HL-60 (cell line): ENCODE measurements at regions not wholly inside any gene's neighbourhood (a gene's known extent, or its start where the extent isn't known, plus 50 kb on each side); places are given as distances from the start of the nearest gene placed in this dataset.

ENCODE experiments used
- DNase-seq, 2 experiments: peaks; one replicate each; pipeline ENCODE4 v3.0.0-alpha.2; 2010 to 2020; ENCODE audit warnings: low read depth in 1 of 2, low spot score in 1 of 2
- H3K27ac ChIP-seq: fragments of 250-450 bp; sonication (Bioruptor Pico); replicated peaks from 2 replicates; pipeline ENCODE4 v1.5.1; 2020; ENCODE audit warnings: mild to moderate bottlenecking, moderate library complexity
- H3K27me3 ChIP-seq: fragments of 250-450 bp; sonication (Bioruptor Pico); 2 replicates; pipeline ENCODE4 v1.5.1; 2021; ENCODE audit warnings: mild to moderate bottlenecking, moderate library complexity; ENCODE audit not compliant: insufficient read depth, poor library complexity, severe bottlenecking
- H3K4me3 ChIP-seq: replicated peaks from 2 replicates; pipeline ENCODE4 v1.5.1; 2011; ENCODE audit warnings: mild to moderate bottlenecking, control low read depth, low read length; ENCODE audit not compliant: insufficient read depth
- GABPA ChIP-seq: IDR thresholded peaks from 2 replicates; pipeline ENCODE4 v1.6.1; 2012; ENCODE audit warnings: low read depth
- POLR2AphosphoS5 ChIP-seq: IDR thresholded peaks from 2 replicates; pipeline ENCODE4 v1.6.1; 2012; ENCODE audit warnings: low read depth
- SPI1 ChIP-seq: IDR thresholded peaks from 2 replicates; pipeline ENCODE4 v1.6.1; 2012; ENCODE audit warnings: low read depth, mild to moderate bottlenecking, borderline replicate concordance
- TF ChIP-seq, protein P1 (sequence below): IDR thresholded peaks from 2 replicates; pipeline ENCODE4 v1.6.1; 2012; ENCODE audit warnings: low read depth; ENCODE audit not compliant: insufficient replicate concordance
- TF ChIP-seq, protein P2 (sequence below): IDR thresholded peaks from one replicate; pipeline ENCODE4 v1.5.1; 2011; ENCODE audit warnings: low read length, control low read depth, inconsistent platforms; ENCODE audit not compliant: insufficient read depth

DNA sequence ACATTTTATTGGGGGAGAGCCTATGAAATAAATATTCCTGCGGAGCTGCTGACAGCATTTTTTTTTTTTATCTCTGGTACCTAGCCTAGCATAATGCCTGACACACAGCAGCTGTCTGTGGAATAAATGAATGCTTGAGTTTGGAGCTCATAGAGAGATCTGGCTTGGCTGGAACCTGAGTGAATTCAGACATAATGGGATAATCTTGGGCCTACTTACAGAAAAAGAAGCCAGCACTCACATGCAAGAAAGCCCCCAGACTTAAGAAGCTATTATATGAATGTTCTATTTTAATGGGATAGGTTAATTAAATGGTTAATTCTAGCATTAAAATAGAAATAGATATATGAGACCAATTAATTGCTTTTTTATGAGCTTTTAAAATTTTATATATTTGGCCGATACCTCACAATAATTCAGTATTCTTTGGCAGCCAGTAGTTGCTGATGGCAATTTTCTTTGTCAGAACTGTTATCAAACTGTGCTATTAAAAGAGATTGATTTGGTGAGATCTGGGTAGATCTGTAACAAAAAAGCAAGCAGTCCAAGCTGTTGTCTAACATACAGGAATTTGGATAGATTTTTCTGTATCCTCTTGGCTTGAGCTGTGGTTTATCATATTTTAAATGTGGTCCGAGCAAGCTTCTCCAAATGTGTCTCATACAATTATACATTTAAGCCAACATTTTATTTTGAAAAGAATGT is 654.2 kb downstream of the PCDH7 start:
- no peak for DNase-seq
- TF ChIP-seq, protein P1, sequence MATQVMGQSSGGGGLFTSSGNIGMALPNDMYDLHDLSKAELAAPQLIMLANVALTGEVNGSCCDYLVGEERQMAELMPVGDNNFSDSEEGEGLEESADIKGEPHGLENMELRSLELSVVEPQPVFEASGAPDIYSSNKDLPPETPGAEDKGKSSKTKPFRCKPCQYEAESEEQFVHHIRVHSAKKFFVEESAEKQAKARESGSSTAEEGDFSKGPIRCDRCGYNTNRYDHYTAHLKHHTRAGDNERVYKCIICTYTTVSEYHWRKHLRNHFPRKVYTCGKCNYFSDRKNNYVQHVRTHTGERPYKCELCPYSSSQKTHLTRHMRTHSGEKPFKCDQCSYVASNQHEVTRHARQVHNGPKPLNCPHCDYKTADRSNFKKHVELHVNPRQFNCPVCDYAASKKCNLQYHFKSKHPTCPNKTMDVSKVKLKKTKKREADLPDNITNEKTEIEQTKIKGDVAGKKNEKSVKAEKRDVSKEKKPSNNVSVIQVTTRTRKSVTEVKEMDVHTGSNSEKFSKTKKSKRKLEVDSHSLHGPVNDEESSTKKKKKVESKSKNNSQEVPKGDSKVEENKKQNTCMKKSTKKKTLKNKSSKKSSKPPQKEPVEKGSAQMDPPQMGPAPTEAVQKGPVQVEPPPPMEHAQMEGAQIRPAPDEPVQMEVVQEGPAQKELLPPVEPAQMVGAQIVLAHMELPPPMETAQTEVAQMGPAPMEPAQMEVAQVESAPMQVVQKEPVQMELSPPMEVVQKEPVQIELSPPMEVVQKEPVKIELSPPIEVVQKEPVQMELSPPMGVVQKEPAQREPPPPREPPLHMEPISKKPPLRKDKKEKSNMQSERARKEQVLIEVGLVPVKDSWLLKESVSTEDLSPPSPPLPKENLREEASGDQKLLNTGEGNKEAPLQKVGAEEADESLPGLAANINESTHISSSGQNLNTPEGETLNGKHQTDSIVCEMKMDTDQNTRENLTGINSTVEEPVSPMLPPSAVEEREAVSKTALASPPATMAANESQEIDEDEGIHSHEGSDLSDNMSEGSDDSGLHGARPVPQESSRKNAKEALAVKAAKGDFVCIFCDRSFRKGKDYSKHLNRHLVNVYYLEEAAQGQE, result no peak
- TF ChIP-seq, protein P2, sequence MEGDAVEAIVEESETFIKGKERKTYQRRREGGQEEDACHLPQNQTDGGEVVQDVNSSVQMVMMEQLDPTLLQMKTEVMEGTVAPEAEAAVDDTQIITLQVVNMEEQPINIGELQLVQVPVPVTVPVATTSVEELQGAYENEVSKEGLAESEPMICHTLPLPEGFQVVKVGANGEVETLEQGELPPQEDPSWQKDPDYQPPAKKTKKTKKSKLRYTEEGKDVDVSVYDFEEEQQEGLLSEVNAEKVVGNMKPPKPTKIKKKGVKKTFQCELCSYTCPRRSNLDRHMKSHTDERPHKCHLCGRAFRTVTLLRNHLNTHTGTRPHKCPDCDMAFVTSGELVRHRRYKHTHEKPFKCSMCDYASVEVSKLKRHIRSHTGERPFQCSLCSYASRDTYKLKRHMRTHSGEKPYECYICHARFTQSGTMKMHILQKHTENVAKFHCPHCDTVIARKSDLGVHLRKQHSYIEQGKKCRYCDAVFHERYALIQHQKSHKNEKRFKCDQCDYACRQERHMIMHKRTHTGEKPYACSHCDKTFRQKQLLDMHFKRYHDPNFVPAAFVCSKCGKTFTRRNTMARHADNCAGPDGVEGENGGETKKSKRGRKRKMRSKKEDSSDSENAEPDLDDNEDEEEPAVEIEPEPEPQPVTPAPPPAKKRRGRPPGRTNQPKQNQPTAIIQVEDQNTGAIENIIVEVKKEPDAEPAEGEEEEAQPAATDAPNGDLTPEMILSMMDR, result no peak
- no peak for TF ChIP-seq POLR2AphosphoS5
- no peak for TF ChIP-seq SPI1
- TF ChIP-seq GABPA, result no peak

DNA sequence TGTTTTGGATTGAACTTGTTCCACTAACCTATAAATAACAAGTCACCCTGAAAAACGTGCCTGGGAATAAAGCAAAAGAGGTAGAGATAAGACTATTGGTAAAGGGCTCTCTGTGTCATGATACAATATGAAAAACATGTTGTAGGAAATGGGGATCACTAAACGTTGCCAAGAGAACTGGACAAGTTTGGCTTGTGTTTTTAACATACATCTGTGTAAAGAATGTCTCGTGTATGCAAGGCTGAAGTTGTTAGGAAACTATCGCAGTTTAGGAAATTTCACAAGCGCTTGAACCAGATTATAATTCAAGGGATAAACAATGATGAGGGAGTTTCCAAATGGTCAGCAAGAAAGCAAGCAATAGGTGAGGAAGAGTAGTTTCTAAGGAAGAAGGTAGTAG is 655.8 kb downstream of the PCDH7 start:
- no peak for DNase-seq
- Histone ChIP-seq H3K27me3 (no peaks in the 10 kb centered on the region), H3K27ac (no peak overlapping the region), H3K4me3 (no peak overlapping the region)
- TF ChIP-seq SPI1 (no peak), GABPA (no peak), POLR2AphosphoS5 (no peak)
- TF ChIP-seq, protein P2, result no peak
- TF ChIP-seq, protein P1, result no peak

More for the DNA sequence above, 654.2 kb downstream of the PCDH7 start:
- H3K4me3 ChIP-seq, result no peak overlapping the region
- no peaks in the 10 kb centered on the region for H3K27me3 ChIP-seq
- no peak overlapping the region for H3K27ac ChIP-seq

DNA sequence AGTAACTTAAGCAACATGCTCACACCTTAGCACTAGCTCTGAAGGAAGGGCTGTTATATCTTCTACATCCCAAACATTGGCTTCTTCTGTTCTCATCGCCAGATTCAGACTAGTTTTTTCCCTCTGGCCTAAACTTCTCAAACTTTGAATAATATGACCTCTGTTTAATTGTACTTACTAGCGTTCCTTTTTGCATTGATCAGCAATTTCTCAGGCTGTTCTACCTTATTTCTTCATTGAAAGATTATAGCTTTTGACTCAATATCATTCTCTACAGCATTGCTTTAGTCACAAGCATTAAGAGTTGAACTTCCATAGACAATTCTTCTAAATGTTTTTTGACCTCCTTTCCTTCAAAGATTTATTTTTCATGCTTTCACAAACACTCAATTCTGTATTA is 659.2 kb downstream of the PCDH7 start:
- Histone ChIP-seq H3K27me3 (no peaks in the 10 kb centered on the region), H3K4me3 (no peak overlapping the region), H3K27ac (no peak overlapping the region)
- DNase-seq, result no peak
- TF ChIP-seq SPI1 (no peak), GABPA (no peak), POLR2AphosphoS5 (no peak)
- TF ChIP-seq, protein P1, result no peak
- TF ChIP-seq, protein P2, result no peak
